AG09309 (cell line): ENCODE measurements at regions not wholly inside any gene's neighbourhood (a gene's known extent, or its start where the extent isn't known, plus 50 kb on each side); places are given as distances from the start of the nearest gene placed in this dataset.
"Not testable (repeated sequence)": the region's sequence is repeated elsewhere in the genome, so short reads cannot be mapped to it uniquely, and the experiment has no call there.

Source experiments
- DNase-seq: peaks from one replicate; pipeline ENCODE4 v3.0.0-alpha.2; 2010; ENCODE audit warnings: low read depth
- H3K4me3 ChIP-seq: 2 replicates; pipeline ENCODE4 v1.5.1; 2011; ENCODE audit warnings: mild to moderate bottlenecking, low read depth, low read length, moderate library complexity; ENCODE audit not compliant: control insufficient read depth
- TF ChIP-seq, protein P1 (sequence below): IDR thresholded peaks from 2 replicates; pipeline ENCODE4 v1.5.1; 2011; ENCODE audit warnings: mild to moderate bottlenecking, low read depth, low read length, inconsistent platforms; ENCODE audit not compliant: insufficient read depth, control insufficient read depth; ENCODE audit errors: missing control alignments

- H3K4me3 ChIP-seq, result no peak overlapping the region
- TF ChIP-seq, protein P1, sequence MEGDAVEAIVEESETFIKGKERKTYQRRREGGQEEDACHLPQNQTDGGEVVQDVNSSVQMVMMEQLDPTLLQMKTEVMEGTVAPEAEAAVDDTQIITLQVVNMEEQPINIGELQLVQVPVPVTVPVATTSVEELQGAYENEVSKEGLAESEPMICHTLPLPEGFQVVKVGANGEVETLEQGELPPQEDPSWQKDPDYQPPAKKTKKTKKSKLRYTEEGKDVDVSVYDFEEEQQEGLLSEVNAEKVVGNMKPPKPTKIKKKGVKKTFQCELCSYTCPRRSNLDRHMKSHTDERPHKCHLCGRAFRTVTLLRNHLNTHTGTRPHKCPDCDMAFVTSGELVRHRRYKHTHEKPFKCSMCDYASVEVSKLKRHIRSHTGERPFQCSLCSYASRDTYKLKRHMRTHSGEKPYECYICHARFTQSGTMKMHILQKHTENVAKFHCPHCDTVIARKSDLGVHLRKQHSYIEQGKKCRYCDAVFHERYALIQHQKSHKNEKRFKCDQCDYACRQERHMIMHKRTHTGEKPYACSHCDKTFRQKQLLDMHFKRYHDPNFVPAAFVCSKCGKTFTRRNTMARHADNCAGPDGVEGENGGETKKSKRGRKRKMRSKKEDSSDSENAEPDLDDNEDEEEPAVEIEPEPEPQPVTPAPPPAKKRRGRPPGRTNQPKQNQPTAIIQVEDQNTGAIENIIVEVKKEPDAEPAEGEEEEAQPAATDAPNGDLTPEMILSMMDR, result no peak
- DNase-seq, result no peak
Observed at GRCh38 chr5:18712936-18713485, 1078.8 kb downstream of the TAF11L14 start.

- no peak for DNase-seq
Observed at GRCh38 chr5:18720002-18720401, 1085.7 kb downstream of the TAF11L14 start.

GRCh38 chr5:18732556-18733479 is 1098.6 kb downstream of the TAF11L14 start:
- no peak overlapping the region for H3K4me3 ChIP-seq
- TF ChIP-seq, protein P1, result no peak
- no peak for DNase-seq

More at GRCh38 chr5:18720002-18720401, 1085.7 kb downstream of the TAF11L14 start:
- TF ChIP-seq, protein P1, result no peak
- H3K4me3 ChIP-seq, result no peak overlapping the region

DNA sequence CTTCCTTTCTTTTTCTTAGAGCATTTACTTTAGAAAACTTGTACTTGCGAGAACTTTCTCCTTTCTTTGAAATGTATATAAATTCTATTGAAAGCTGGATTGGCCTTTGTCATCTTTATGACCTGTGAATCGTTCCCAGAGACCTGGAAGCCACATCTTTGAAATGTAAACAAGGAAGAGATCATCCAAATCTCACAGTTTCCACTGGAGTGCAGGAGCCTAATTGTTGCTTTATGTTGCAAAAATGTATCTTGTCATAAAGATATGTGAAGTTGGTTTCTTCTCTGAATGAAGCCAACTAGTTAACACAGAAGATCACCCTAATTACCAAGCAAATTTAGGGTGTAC is 1101.8 kb downstream of the TAF11L14 start:
- TF ChIP-seq, protein P1, result no peak
- no peak for DNase-seq
- H3K4me3 ChIP-seq, result no peak overlapping the region

DNA sequence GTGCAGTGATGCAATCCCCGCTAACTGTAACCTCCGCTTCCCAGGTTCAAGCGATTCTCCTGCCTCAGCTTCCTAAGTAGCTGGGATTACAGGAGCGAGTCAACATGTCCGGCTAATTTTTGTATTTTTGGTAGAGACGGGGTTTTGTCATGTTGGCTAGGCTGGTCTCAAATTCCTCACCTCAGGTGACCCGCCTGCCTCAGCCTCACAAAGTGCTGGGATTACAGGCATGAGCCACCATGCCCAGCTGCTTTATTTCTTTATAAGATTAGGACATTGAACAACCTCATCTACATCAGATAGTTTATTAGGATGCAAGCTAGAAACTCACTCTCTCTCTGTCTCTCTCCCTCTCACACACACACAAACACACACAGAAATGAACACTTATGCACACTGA is 1102.5 kb downstream of the TAF11L14 start:
- DNase-seq, H3K4me3 ChIP-seq: not testable (repeated sequence)

DNA sequence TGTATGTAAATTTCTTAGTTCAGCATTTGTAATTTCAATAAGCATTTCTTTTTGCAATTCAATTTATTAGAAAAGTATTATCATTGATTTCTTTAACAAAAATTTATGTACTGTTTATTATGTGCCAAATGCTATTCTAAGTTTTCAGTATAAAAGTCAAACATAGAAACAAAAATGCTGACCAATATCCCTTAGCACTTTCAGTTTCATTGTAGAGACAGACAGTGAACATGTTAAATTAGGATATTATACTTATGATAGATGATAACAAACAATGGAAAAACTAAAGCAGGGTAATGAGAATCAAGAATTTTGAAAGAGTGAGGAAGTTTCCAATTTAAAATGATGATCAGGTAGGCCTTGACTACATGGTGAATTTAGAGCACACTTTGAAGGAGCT is 1106.0 kb downstream of the TAF11L14 start:
- H3K4me3 ChIP-seq, result no peak overlapping the region
- TF ChIP-seq, protein P1, result no peak
- DNase-seq, result no peak

DNA sequence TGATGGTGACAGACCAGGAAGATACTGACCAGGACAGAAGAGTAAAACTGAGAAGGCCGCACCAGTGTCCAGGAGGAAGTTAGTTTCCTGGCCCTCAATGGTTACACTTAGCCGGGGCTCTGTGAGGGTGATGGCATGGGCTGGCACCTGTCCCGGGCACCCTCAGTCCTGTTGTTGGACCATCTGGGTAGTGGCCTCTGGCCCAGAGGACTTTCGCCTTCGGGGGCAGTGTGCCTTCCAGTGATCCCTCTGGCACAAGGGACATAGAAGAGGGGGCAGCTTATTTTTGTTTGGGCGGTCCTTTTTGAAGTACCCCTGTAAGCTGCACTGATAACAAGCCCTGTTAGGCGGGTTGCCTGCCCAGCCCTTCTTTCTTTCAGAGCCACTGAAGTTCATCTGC is 1108.6 kb downstream of the TAF11L14 start:
- TF ChIP-seq, protein P1, result no peak
- H3K4me3 ChIP-seq, result no peak overlapping the region
- DNase-seq, result no peak
